IPS DF 4.7 (cell line): ENCODE measurements at regions not wholly inside any gene's neighbourhood (a gene's known extent, or its start where the extent isn't known, plus 50 kb on each side); places are given as distances from the start of the nearest gene placed in this dataset.

Experiments used
- DNase-seq: peaks from one replicate; pipeline ENCODE4 v3.0.0-alpha.2; 2013; ENCODE audit warnings: low spot score; ENCODE audit errors: extremely low read depth

GRCh38 chr20:23207826-23208540 is 121.9 kb upstream of the CD93 start:
- no peak for DNase-seq

GRCh38 chr20:23206995-23207394 is 120.9 kb upstream of the CD93 start:
- DNase-seq: no peak

- no peak for DNase-seq
Observed at GRCh38 chr20:23206061-23206460, 119.9 kb upstream of the CD93 start.

GRCh38 chr20:23205611-23206041 is 119.5 kb upstream of the CD93 start:
- DNase-seq: no peak

GRCh38 chr20:23205211-23205610 is 119.1 kb upstream of the CD93 start:
- no peak for DNase-seq

GRCh38 chr20:23203951-23204730 is 118.0 kb upstream of the CD93 start:
- DNase-seq: no peak

GRCh38 chr20:23203310-23203709 is 117.2 kb upstream of the CD93 start:
- DNase-seq: no peak

GRCh38 chr20:23201658-23202057 is 115.5 kb upstream of the CD93 start:
- DNase-seq: no peak

- DNase-seq: peak; percentile 58
Observed at GRCh38 chr20:23200914-23201313, 114.8 kb upstream of the CD93 start.

- DNase-seq: no peak
Observed at GRCh38 chr20:23200413-23200812, 114.3 kb upstream of the CD93 start.

GRCh38 chr20:23199356-23199755 is 113.2 kb upstream of the CD93 start:
- DNase-seq: no peak

- no peak for DNase-seq
Observed at GRCh38 chr20:23198815-23199214, 112.7 kb upstream of the CD93 start.

GRCh38 chr20:23197836-23198235 is 111.7 kb upstream of the CD93 start:
- DNase-seq: no peak

- no peak for DNase-seq
Observed at GRCh38 chr20:23195636-23196035, 109.5 kb upstream of the CD93 start.

GRCh38 chr20:23193801-23194384 is 107.8 kb upstream of the CD93 start:
- no peak for DNase-seq

GRCh38 chr20:23192469-23192868 is 106.3 kb upstream of the CD93 start:
- DNase-seq: no peak

GRCh38 chr20:23190557-23190956 is 104.4 kb upstream of the CD93 start:
- no peak for DNase-seq

- no peak for DNase-seq
Observed at GRCh38 chr20:23189854-23190253, 103.7 kb upstream of the CD93 start.

- DNase-seq: no peak
Observed at GRCh38 chr20:23189341-23189740, 103.2 kb upstream of the CD93 start.

GRCh38 chr20:23188377-23189169 is 102.4 kb upstream of the CD93 start:
- no peak for DNase-seq

GRCh38 chr20:23187751-23188150 is 101.6 kb upstream of the CD93 start:
- DNase-seq: no peak

- DNase-seq: no peak
Observed at GRCh38 chr20:23186808-23187207, 100.7 kb upstream of the CD93 start.
